ENCODE measurements at regions not wholly inside any gene's neighbourhood (a gene's known extent, or its start where the extent isn't known, plus 50 kb on each side); places are given as distances from the start of the nearest gene placed in this dataset.

GRCh38 chr2:20141806-20142205 lies 83.1 kb downstream of the SDC1 start:
- H3K4me1 ChIP-seq = no peaks in the 10 kb centered on the region
- DNase-seq = no peak
- no peak for TF ChIP-seq CTCF (IDR thresholded peaks at IDR 0.05)
- no peak overlapping the region for H3K4me3 ChIP-seq
- no peaks in the 10 kb centered on the region for H3K9me3 ChIP-seq
- intact Hi-C loops (cut with DNase I) = no loop called here
- no peaks in the 10 kb centered on the region for H3K36me3 ChIP-seq
- H3K27me3 ChIP-seq = no peaks in the 10 kb centered on the region
- no peak overlapping the region for H3K27ac ChIP-seq
- H3K9ac ChIP-seq (ENCODE audit: low read depth in 2 of 2, low read length in 2 of 2) = no peak overlapping the region

DNA sequence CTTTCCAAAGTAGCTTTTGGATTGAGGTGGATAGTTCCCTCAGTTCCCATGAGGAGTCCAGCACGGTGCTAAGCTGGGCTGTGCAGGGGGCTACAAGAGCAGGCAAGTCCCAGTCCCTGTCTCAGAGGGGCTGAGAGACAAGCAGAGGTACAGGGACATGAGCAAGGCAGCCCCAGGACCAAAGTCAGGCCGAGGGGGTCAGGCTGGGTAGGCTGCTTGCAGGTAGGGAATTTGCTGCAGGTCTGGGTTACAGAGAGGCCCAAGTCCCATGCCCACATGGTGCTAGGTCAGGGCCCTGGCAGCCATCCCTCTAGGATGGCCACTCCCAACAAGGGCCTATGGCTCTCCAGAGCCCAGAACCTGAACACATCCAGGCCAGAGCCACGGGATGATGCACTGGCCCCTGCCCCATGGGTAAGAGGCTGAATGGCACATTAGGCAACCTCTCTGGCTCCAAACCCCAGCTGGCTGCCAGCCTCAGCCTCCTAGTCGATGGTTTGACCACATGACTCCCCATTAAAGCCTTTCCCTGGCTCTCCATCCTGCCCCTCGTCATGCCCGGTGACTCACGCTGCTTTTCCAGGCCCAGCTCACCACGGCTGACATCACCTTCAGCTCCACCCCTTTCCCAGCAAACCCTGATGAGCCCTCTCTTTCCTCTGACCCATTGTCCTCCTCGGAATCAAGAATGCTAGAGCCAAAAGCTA lies 83.7 kb downstream of the SDC1 start:
- no peak for DNase-seq
- Histone ChIP-seq H3K9ac (ENCODE audit: low read depth in 2 of 2, low read length in 2 of 2) (no peak overlapping the region), H3K4me3 (no peak overlapping the region), H3K9me3 (no peaks in the 10 kb centered on the region), H3K4me1 (no peaks in the 10 kb centered on the region), H3K27ac (no peak overlapping the region), H3K27me3 (no peaks in the 10 kb centered on the region), H3K36me3 (no peaks in the 10 kb centered on the region)
- intact Hi-C loops (cut with DNase I) = no loop called here
- no peak for TF ChIP-seq CTCF (IDR thresholded peaks at IDR 0.05)

GRCh38 chr2:20140321-20141055 lies 84.4 kb downstream of the SDC1 start:
- Histone ChIP-seq H3K4me3 (no peak overlapping the region), H3K27ac (no peak overlapping the region), H3K27me3 (no peaks in the 10 kb centered on the region), H3K36me3 (no peaks in the 10 kb centered on the region), H3K9ac (ENCODE audit: low read depth in 2 of 2, low read length in 2 of 2) (no peak overlapping the region), H3K4me1 (no peaks in the 10 kb centered on the region), H3K9me3 (no peaks in the 10 kb centered on the region)
- no peak for TF ChIP-seq CTCF (IDR thresholded peaks at IDR 0.05)
- DNase-seq = no peak
- intact Hi-C loops (cut with DNase I) = no loop called here

DNA sequence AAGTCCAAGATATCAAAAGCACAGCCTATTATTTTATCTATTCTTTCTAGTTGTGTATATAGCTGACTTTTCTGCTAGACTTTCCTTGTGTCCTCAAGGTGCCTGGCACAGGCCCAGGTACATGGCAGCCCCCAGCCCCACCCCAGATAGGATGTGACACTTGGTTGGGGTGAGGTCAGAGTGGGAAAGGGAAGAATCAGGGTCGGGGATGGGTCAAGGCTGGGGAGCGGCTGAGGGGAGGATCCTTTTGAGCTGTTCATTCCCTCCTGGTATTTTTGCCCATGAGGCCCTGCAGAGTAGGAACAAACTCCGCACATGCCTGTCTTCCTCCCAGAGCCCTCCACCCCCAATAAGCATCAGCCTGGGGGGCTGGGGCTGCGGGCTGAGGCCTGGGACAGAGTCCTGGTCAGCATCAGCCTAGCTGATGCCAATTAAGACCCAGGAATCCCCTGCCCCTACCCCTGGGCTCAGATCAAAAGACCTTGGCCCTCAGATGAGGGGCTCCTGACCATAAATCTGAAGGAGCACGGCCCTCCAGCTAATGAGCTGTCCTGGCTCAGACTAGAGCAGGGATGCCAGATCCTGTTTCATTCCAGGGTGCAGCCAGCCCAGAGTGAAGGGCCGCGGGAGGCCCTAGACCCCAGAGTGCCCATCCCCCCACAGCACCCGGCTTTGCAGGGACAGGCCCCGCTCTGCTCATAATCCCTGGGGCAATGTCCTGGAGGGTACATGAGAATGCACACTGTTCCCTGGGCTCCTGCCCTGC lies 85.3 kb downstream of the SDC1 start:
- Histone ChIP-seq H3K27me3 (no peaks in the 10 kb centered on the region), H3K27ac (no peak overlapping the region), H3K9me3 (no peaks in the 10 kb centered on the region), H3K4me1 (no peaks in the 10 kb centered on the region), H3K9ac (ENCODE audit: low read depth in 2 of 2, low read length in 2 of 2) (no peak overlapping the region), H3K4me3 (no peak overlapping the region), H3K36me3 (no peaks in the 10 kb centered on the region)
- intact Hi-C loops (cut with DNase I) = loop anchor here (10.0 kb wide), 1 partner anchor 85 kb away; the partner anchor contains the start of gene SDC1
- no peak for TF ChIP-seq CTCF (IDR thresholded peaks at IDR 0.05)
- no peak for DNase-seq

- no peaks in the 10 kb centered on the region for H3K9me3 ChIP-seq
- intact Hi-C loops (cut with DNase I) = loop anchor here (10.0 kb wide), 1 partner anchor 86 kb away; the partner anchor contains the start of gene SDC1
- no peaks in the 10 kb centered on the region for H3K27me3 ChIP-seq
- H3K27ac ChIP-seq = no peak overlapping the region
- no peak for TF ChIP-seq CTCF (IDR thresholded peaks at IDR 0.05)
- H3K4me3 ChIP-seq = no peak overlapping the region
- no peak for DNase-seq
- no peaks in the 10 kb centered on the region for H3K36me3 ChIP-seq
- no peaks in the 10 kb centered on the region for H3K4me1 ChIP-seq
- H3K9ac ChIP-seq (ENCODE audit: low read depth in 2 of 2, low read length in 2 of 2) = no peak overlapping the region
These were observed 86.2 kb downstream of the SDC1 start for GRCh38 chr2:20138696-20139095.
